Stimulated activated CD8-positive, alpha-beta memory T cell treated with anti-CD3 and anti-CD28 coated beads, Interleukin-7, amount 100 ng/mL, for 4 hours (primary cell): ENCODE measurements at regions not wholly inside any gene's neighbourhood (a gene's known extent, or its start where the extent isn't known, plus 50 kb on each side); places are given as distances from the start of the nearest gene placed in this dataset.

Source experiments
- DNase-seq, 2 donors: peaks; one replicate each; pipeline ENCODE4 v3.0.0-alpha.2; 2020; ENCODE audit warnings: low read depth in 2 of 2

- no peak for DNase-seq
These were observed 161.7 kb upstream of the CADM1 start for GRCh38 chr11:115665958-115666357.

DNA sequence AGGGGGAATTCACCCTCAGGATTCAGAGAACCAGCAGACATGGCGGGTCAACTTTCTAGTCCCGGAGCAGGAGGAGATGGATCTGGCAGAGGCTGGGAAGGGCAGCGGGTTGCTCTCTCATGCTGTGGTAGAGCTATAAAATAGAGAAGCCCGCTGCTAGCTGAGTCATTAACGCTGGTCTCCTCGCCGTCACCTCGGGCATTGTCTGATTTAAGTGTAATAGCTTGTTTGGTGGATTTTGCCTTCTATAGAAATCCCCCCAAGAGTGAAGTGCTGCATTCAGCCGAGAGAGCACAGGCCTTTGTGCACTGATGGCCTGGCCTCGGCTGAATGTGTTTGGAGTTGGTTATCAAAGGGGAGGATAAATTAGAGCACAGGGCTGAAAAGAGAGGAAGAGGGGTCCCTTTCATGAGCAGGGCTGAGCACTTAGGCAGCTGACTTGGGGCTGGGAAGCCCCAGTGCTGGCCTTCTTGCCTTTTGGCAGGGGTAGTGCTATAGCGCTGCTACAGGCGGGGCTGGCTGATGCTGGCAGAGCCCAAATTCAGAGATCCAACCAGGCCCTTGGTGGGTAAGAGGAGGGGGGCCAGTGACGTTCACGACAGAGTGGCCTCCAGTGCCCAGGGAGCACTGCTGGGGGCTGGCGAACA, 161.1 kb upstream of the CADM1 start:
- no peak for DNase-seq

GRCh38 chr11:115664313-115664712, 160.1 kb upstream of the CADM1 start:
- no peak for DNase-seq

DNA sequence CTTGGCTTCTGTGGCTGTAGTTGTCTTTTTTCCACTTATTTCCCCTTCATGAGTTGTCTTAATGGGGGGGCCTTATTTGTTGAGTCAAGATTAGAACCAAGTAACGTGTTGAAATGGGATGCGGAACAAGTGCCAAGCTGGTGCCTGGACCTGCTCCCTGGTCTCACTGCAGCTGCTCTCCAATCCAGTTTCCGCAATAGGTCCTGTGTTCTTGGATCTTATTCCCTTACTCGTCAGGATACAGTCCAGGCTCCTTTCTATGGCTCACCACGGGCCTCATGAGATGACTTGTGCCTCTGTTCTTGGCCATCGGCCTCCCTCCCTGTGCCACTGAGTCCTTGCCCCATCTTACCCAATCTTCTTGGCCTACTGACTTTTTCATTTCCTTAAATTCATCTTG, 159.6 kb upstream of the CADM1 start:
- no peak for DNase-seq

DNA sequence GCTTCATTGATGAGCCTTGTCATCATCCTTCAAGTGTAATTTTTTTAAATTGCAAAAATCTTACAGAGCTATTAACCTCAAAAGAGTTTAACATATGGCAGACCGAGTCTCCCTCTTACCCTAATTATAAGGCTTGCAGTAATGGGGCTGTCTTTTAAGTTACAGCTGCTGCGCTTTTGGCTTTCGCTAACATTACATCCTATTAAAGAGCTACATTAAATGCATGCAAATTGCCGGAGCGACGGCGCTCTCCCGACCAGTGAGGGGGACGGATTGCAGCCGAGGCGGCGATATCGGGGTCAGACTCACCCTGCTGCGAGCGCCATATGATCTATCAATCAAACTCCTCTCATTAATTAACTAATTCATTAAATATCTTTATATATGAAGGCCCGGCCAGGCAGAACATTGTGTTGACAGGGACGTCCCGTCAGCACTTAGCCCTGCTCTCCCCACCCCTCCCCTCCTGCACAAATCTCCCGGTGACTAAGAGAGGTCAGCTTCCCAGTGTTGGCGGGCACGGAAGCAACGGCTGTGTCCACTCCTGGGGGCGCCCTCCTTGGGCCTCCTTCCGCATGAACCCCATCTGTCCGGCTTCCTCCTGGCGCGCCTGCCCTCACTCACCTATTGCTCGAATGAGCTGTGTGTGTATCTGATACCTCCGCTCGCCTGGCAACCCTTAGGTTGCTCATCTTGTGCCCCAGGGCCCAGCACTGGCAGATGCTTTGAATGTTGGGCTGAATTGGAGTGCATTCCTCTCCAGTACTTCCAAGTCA, 156.0 kb upstream of the CADM1 start:
- DNase-seq: no peak

DNA sequence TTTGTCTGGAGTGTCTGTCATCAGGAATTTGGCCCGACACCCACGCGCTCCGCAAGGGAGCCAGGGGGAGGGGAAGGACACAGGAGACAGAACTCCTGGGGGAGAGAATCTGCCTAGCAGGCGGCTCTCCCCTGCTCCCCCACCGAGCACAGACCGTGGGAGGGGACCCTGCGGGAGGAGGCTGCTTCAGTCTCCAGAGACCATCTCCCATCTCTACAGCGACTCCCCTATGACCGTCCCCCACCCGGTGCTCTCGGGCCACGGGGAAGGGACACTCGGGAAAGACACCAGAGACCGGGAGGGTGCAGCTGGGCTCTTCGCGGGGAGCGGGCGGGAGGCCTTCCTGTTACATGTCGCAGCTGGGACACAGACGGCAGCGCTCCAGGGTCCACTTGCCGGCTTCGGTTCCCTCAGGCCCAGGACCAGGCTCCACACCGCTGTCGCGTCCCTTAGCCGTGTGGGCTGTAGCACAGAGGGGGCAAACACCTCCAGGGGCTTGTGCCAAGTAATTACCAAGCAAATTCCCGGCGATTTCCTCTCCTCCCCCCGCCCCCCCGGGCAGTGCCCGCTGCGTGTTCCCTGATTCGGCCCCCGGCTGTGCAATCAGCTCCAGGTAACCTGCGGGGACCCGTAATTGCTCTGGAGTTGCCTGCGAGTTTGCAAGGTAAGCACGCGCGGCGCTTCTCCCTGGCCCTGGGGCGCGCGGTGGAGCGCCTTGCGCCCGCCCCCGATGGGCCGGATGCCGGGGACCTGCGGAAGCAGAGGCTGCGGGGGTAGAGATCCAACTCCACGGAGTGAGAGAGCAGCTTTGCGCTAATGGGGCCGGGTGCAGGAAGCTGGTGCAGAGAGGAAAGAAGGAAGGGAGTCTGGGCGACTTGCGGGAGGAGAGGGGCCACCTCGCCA, 155.1 kb upstream of the CADM1 start:
- no peak for DNase-seq

DNA sequence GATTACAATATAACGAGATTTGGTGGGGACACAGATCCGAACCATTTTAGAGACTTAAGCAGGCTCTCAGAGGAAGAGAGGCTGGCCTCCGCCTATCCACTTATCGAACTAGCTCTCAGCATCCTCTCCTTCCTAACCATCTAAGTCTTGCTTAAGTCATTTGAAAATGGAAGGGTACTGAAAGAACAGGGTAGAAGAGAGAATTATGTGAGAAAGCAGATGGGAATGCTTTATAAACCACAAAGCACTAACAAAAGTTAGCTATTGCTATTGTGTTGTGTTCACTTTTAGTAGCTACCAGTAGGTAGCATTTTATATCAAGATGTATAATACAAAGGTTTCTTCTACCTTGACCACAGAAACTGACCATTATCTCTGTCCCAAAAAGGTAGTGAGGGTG, 153.4 kb upstream of the CADM1 start:
- no peak for DNase-seq

GRCh38 chr11:115656669-115657068, 152.5 kb upstream of the CADM1 start:
- no peak for DNase-seq

GRCh38 chr11:115656041-115656440, 151.8 kb upstream of the CADM1 start:
- no peak for DNase-seq

DNA sequence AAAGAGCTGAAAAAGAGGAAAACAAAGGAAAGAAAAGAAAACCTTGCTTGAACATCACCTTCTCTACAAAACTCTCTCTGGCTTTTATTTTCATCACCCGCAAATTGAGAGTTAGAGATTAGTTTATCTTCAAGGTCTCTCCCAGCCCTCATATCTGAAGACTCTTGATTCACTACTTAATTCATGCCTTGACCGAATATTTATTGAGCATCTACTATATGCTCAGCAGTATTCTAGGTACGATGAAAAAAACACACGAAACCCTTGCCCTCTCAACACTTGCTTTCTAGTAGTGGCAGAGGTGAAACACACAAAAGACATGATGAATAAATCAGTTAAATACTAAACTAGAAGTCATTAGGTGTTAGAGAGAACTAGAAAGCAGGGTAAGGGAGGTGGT, 150.6 kb upstream of the CADM1 start:
- no peak for DNase-seq

- no peak for DNase-seq
These were observed 149.7 kb upstream of the CADM1 start for GRCh38 chr11:115653926-115654325.

- no peak for DNase-seq
These were observed 148.9 kb upstream of the CADM1 start for GRCh38 chr11:115653076-115653475.

DNA sequence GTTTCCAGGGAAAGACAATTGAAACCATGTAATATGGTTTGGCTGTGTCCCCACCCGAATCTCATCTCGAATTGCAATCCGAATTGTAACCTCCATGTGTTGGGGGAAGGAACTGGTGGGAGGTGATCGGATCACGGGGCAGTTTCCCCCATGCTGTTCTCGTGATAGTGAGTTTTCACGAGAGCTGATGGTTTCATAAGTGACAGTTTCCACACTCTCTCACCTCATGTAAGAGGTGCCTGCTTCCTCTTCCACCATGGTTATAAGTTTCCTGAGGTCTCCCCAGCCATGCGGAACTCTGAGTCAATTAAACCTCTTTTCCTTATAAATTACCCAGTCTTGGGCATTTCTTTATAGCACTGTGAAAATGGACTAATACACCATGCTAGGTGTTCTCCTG, 148.3 kb upstream of the CADM1 start:
- no peak for DNase-seq

DNA sequence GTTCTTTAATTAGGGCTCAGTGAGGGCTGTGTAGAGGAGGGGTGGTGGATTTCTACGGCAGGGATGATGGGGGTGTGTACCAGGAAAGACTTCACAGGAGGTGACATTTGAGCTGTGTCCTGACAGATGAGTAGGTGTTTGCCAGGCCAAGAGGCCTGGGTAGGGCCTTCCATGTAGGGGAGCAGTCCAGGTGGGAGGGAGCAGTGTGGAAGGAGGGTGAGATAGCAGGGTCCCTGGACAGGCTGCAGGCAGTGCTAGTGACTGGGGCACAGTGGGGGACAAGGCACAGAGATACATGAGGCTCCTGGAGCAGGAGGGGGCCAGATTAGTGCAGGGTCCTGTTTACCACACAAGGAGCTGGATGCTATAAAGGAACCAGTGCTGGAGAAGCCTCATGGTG, 147.9 kb upstream of the CADM1 start:
- DNase-seq: no peak

- DNase-seq: no peak
These were observed 145.2 kb upstream of the CADM1 start for GRCh38 chr11:115649461-115649860.

DNA sequence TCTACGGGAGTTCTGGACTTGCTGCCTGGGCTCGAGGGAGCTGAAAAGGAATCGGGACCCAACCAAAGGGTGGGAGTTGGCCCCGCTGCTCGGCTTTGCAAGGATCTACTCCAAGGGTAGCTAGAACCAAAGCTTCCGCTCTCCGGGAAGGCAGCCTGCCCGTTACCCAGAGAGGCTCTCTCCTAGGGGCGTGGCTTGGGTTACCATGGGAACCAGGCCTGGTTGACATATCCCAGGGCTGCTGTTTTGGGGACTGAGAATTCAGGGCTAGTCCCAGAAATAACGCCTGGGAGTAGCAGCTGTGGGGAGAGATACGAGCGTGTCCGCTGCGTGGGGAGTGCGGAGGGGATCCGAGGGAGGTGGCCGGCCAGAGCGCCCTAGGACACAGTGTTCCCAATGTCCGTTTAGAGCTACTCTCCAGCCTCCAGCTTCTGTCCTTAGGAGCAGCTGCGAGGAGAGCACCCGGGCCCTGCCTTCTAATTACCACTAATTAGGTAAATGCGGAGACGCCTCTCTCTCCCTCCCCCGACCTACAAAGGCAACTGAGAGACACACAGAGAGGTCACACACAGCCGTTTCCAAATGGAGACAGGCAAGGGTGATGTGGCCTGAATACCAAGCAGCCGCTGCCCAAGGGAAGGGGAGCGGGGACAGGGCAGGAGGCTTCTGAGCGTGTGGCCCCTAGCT, 141.6 kb upstream of the CADM1 start:
- DNase-seq: no peak

DNA sequence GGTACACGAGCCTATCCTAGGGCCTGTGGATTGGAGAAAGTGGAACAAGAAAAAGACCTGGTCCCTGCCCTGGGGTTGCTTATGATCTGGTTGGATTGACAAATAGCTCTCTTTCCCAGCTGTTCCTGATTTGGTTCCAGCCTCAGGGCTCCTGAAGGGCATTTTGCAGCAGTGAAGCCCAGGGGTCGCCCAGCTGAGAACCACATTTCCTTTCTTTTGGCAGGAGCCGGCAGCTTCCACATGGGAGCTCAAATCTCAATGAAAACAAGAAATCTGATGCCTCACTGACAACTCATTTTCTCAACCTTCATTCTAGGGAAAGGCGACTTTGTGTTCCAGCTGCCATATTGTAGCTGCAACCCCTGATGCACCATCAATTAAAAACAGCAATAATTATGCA, 140.6 kb upstream of the CADM1 start:
- DNase-seq: no peak

DNA sequence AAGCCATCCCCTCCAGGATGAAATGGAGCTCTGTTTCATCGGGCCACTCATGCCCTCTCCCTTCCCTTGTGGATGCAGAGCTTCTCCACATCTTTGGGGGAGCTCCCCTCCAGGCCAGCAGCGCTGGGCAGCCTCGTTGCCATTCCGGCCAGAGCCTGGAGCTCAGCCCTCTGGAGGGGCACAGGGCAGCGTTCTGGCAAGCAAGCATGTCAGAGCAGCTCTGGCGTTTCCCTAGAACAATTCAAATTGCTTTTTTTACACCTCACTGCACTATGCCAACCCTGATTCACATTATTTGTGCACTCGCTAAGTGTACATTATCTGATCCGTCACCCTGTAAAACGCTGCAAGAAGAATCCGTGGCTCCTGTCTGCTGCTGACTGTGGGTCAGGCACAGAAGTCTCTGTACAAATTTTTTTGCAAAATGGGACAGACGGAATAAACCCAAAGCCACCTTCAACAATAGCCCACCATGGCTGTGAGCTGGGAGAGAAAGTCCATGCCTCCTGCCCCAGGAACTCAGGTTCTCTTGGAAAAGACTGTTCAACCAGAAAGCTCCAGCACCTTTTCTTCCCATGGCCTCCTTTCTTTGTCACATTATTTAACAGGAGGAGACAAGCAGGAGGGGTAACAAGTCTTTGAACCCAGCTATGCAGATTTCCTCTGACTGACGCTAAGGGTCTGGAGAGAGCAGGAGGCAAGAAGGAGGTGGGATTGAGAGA, 139.5 kb upstream of the CADM1 start:
- DNase-seq: no peak

- no peak for DNase-seq
These were observed 138.4 kb upstream of the CADM1 start for GRCh38 chr11:115642660-115643059.

DNA sequence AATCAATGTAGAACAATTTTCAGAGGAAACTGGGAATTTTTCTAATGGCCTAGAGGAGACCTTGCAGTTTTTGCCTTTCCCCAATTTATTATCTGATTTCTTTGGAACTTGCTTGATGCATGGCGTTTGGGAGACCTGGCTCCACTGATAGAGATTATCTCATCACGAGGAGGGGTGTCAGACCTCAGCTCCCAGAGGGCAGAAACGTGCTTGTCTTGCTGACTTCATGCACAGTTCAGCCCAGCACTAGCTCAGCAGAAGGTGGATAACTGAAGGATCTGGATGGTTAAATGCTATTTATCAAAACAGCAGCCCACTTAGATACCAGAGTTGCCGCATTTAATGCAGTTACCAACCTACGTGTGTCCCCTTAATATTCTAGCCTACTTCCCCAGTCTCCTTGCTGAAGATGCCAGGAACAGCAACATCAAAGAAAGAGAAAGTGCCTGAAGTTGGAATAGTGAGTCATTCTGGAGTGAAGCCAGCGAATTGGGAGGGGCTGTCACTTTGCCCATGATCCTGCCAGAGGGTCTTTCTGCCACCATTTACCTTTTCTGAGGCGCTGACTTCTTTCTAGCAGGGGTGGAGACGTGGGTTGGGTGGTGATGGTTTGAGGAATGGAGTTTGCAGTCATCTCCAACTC, 133.5 kb upstream of the CADM1 start:
- DNase-seq: no peak
